H1 (cell line): ENCODE measurements at regions not wholly inside any gene's neighbourhood (a gene's known extent, or its start where the extent isn't known, plus 50 kb on each side); places are given as distances from the start of the nearest gene placed in this dataset.

Source experiments
- BCL11A ChIP-seq, 2 experiments: IDR thresholded peaks; one replicate each; pipeline ENCODE4 v1.6.1; 2011; ENCODE audit warnings: low read depth in 2 of 2, low read length in 2 of 2, mild to moderate bottlenecking in 2 of 2
- CTCF ChIP-seq, 3 experiments: IDR thresholded peaks; 1 replicate in 2 of 3; 2 replicates in 1 of 3; pipeline versions ENCODE4 v1.5.1 to v1.6.1; 2011; ENCODE audit warnings: low read length in 3 of 3, mild to moderate bottlenecking in 3 of 3, inconsistent platforms in 2 of 3, low read depth in 1 of 3, moderate library complexity in 1 of 3; ENCODE audit not compliant: insufficient read depth in 1 of 3; ENCODE audit errors: control extremely low read depth in 1 of 3
- EGR1 ChIP-seq: IDR thresholded peaks from 2 replicates; pipeline ENCODE4 v1.6.1; 2011; ENCODE audit warnings: low read depth, low read length, borderline replicate concordance
- EP300 ChIP-seq, 2 experiments: IDR thresholded peaks; 1 replicate in 1 of 2; 2 replicates in 1 of 2; pipeline ENCODE4 v1.6.1; 2011 to 2012; ENCODE audit warnings: low read depth in 2 of 2, low read length in 2 of 2, mild to moderate bottlenecking in 2 of 2, borderline replicate concordance in 1 of 2, inconsistent platforms in 1 of 2, moderate library complexity in 1 of 2
- SUZ12 ChIP-seq: fragments of 200-600 bp; sonication (generic); IDR thresholded peaks from 2 replicates; pipeline ENCODE4 v1.6.1; 2012; ENCODE audit warnings: mild to moderate bottlenecking, inconsistent platforms, low read length, moderate library complexity, mixed read lengths
- USF2 ChIP-seq: IDR thresholded peaks from 2 replicates; pipeline ENCODE4 v1.6.1; 2011; ENCODE audit warnings: low read length, improper control_type of control experiment

- no peak for TF ChIP-seq BCL11A (IDR thresholded peaks at IDR 0.05; ENCODE audit: low read depth in 2 of 2, low read length in 2 of 2)
- no peak for TF ChIP-seq USF2
- TF ChIP-seq EGR1 = no peak
- TF ChIP-seq EP300 (IDR thresholded peaks at IDR 0.05; ENCODE audit: borderline replicate concordance in 1 of 2, low read depth in 2 of 2, low read length in 2 of 2) = no peak
- TF ChIP-seq SUZ12 = no peak
- TF ChIP-seq CTCF (IDR thresholded peaks at IDR 0.05; ENCODE audit: control extremely low read depth in 1 of 3, insufficient read depth in 1 of 3, low read depth in 1 of 3, low read length in 3 of 3) = no peak
Measured at GRCh38 chr10:3415878-3416605, 243.5 kb upstream of the PITRM1 start.
